Hematopoietic multipotent progenitor cell treated with erythropoietin and hydrocortisone succinate and interleukin-3 and kit ligand, for 8 days (in vitro differentiated cells): ENCODE measurements at regions not wholly inside any gene's neighbourhood (a gene's known extent, or its start where the extent isn't known, plus 50 kb on each side); places are given as distances from the start of the nearest gene placed in this dataset.
"Not testable (repeated sequence)": the region's sequence is repeated elsewhere in the genome, so short reads cannot be mapped to it uniquely, and the experiment has no call there.

Experiments used
- DNase-seq: peaks from one replicate; pipeline ENCODE4 v3.0.0-alpha.2; 2015

DNA sequence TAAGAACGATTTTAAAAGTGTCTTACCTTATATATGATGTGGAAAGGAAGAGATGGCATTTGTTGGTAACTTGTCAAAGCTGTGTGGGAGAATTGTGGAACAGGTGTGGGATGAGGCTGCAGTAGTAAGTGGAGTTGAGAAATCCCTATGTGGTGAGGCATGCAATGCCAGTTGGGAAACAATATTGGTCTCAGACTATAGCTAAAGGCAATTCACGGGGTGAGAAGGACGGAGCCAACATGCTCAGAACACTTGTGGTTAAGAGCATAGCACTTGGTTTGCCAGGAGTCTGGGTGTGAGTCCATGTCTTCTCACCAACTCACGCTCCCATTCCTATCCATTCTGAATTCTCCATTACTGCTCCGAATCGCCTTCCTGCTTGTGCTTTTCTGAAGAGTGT lies 615.6 kb upstream of the ADAMTS9 start:
- DNase-seq: no peak

DNA sequence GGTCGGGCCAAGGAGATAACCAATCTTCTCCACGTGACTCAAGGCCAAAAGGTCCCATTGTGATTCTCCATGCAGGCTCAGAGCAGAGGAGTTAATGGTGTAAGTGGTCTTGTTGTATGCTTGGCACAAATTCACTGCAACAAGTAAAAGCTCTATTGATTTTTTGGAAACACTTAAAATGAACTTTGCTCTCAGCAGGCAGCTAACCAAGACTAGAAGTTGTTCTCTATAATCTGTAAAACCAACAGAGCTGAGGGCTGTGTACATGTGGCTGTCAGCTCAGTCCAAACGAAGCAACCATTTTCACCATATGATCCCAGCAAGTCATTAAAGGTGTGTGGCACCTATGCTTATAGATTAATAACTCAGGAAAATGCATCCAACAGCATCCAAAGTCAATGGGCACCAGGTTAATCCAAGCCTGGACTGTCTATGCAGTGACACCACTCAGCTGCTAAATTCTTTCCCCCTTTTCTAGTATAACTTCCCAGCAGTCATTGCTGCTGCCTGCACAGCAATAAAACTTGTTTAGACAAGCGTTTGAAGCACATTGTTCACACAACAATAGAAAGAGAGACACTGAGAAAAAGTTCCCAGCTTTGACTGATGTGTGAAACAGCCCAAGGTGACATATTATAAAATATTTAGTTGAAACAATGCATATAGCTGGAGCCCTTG lies 603.8 kb upstream of the ADAMTS9 start:
- DNase-seq: no peak

DNA sequence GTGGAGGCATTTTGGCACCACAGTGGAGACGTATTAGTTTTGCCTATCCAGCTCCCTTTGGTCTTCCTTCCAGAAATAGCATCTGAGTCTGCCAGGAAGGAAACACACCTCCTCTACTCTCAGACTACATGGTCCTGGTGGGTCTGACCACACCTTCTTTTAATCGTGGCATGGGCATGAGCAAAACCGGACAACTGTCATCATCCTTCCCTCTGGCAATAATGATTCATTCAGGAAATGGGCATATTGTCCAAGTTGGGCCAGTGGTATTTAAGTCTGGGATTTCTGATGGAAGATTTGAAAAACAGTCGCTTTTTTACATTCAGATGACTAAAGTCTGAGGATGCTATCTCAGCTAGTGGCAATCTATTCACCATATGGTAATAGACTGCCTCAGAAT lies 601.0 kb upstream of the ADAMTS9 start:
- DNase-seq: no peak

DNA sequence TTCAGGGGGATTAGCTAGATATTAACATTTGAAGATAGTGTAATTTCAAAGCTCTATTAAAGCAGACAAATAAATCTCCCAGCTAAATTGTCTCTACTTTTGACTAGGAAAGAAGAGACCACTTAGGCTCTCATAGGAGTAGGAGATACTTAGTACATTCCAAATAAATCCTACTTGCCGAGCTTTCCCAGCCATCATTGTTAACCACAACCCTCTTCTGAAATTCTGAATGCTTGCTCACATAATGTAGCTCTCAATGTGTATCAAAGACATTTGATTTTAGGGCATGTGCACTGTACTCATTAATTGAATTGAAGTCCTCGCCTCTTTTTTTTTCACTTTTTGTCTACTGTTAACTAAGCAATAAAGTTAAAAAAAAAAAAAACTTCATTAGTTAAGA lies 598.2 kb upstream of the ADAMTS9 start:
- no peak for DNase-seq

DNA sequence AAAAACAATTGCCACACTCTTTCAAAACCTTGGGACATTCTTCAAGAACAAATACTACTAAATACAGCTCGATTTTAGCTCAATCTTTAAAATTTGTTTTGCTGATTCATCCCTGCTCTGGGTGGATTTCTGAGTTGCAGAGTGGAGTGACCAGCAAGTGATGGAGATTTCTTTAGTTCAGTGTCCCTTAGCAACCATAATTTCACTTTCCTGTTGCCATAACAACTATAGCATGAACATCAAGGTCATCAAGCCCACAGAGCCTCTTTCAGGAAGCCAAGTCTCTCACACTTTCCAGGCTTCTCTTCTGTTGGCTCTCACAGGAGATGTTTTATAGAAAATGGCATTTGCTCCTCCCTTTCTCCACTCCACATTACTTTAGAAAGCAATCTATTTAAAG lies 597.2 kb upstream of the ADAMTS9 start:
- DNase-seq: no peak

DNA sequence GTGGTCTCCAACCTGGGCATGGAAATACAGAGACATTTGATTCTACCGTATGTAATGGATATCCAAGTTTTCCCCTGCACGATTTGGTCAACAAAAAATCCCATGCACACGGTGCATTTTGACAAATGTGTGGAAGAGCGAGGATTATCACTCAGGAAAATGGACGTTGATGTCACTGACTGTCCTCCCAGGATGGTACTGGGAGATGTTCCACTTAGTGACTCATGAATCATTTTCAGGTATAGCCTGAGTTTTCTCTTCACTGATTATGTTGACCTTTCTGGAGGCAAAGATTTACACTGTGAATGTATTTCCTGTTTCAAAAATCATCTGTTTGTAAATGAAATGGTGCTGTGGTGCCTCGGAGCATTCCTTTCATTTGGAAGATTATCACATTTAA lies 596.7 kb upstream of the ADAMTS9 start:
- no peak for DNase-seq

DNA sequence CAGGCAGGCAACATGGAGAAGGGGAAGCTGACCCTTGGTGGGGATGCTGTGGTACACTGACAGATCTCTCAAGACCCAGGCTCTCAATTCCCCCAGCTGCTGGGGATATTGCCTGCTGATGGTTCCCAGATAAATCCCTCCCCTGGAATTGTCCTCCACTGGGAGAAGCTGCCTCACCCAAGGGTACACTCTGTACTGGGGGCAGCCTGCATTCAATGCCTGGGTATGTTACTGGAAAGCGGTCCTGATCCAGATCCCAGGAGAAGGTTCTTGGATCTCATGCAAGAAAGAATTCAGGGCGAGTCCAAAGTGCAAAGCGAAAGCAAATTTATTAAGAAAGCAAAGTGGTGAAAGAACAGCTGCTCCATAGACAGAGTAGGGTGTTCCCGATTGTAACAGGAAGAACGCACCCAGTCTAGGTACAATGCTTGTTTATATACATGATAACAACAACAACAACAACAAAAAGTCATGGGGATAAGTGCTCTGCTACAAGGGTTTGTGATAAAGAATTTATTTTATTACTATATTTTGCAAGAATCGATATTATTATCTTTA lies 591.5 kb upstream of the ADAMTS9 start:
- no peak for DNase-seq

DNA sequence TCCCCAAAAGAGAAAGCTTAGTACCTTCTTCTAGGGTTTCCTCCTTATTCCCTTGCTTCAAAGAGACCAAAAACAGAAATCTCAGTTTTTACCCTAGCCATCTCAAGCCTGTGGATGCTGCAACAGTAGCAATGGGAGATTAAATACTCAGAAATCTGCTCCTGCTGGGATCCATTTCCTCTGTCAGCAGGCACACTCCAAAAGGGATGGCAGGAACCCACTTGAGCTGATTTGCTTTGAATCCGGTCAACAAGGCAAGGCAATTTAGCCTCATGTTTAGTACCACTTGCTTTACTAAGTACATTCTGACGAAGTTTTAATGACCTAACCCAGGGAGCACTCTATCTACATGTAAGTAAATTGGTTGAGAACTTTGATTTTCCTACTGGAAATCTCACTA lies 590.0 kb upstream of the ADAMTS9 start:
- DNase-seq: no peak

DNA sequence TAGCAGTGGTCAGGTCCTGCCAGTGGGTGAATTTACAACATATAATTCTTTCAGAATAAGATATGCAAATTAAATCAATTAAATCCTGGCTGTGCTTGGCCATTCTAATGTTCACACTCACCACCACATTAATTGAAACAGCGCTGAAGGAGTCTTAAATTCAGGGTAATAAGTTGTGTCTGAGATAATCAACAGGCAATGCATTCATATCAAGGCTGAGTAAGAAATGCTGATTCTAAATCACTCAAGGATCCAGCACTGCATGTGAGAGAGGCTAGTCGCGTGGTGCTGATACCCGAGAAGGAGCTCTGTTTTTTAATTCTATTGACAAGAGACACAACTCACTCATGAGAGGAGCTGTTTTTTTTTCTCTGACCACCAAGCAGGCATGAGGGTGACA lies 588.8 kb upstream of the ADAMTS9 start:
- no peak for DNase-seq

DNA sequence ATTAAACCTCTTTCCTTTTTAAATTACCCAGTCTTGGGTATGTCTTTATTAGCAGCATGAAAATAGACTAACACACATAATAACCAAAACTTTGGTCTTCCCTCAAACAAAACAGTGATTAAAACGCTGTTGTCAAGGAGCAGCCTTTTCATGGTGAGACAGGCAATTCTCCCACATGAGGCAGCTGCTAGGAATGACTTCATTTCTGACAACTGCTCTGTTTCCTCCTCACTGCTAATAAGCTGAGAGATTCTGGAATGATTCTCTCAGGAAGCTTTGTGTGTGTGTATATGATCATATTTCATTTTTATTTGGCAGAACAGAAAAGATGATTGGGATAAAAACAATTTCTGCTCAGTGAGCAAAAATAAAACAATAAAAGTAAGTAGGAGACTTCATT lies 580.6 kb upstream of the ADAMTS9 start:
- DNase-seq: no peak

DNA sequence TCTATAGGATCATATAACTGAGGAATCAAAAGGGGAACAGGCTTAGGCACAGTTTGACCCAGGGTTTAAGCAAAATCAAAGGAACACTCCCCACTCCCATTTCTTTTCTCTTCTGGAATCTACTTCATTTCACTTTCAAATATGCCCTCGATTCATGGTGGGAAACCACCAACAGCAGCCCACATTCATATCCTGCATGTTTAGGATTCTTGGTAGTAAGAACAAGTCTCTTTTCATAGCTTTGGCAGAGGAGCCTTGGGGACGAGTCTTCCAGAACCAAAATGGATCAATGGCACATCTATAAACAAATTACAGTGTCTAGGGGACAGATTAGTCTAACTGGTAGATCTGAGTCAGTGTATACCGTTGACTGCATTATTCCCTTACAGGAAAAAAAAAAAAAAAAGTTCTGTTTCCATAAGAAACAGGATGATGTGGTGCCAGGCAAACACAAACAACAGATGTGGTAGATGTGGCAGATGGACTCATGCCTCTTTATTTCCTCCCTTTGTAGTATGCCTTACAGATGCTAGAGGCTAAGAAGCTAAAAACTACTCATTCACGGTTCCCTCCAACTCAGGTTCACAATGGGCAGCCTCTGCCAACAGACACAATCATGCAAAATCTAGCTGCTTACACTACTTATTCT lies 578.3 kb upstream of the ADAMTS9 start:
- no peak for DNase-seq

DNA sequence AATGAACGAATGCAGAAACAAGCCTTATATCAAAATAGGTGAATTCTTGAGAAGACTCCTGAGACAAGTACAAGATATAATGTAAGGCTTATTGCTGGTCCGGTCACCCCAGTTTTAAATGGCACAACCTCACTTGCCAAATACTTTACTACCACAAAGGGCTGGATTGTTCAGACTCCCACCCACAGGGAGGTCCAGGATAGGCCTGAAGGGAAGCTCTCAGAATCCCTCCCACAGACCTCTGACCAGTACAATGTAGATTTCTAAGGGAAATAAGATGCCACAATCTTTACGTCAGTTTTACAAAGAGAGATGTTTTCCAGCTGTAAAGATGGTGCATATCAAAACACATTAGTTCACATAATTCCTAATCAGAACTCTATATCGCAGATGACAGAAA lies 577.7 kb upstream of the ADAMTS9 start:
- no peak for DNase-seq

DNA sequence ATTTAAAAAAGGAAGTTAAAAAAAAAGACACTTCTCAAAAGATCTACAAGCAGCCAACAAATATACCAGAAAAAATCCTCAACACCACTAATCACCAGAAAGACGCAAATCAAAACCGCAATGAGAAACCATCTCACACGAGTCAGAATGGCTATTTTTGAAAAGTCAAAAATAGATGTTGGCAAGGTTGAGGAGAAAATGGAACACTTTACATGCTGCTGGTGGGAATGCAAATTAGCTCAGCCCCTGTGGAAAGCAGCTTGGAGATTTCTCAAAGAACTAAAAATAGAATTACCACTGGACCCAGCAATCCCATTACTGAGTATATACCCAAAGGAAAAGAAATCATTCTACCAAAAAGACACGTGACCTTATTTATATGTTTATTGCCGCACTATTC lies 574.7 kb upstream of the ADAMTS9 start:
- no peak for DNase-seq

DNA sequence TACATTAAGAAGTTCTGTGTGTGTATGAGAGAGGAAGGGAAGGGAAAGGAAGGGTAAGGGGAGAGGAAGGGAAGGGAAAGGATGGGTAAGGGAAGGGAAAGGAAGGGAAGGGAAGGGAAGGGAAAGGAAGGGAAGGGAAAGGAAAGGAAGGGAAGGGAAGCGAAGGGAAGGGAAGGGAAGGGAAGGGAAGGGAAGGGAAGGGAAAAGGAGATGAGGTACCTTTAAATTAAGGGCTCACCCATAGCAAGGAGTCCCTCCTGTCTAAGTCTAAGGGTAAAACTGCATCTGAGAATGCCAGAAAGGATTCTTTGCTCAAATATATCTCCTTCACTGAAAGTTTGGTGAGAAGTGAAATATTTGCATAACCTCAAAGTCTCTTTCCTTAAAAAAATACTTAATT lies 572.1 kb upstream of the ADAMTS9 start:
- no peak for DNase-seq

DNA sequence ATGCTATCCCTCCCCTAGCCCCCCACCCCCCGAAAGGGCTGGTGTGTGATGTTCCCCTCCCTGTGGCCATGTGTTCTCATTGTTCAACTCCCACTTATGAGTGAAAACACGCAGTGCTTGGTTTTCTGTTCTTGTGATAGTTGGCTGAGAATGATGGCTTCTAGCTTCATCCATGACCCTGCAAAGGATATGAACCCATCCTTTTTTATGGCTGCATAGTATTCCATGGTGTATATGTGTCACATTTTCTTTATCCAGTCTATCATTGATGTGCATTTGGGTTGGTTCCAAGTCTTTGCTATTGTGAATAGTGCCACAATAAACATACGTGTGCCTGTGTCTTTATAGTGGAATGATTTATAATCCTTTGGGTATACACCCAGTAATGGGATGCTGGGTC lies 565.1 kb upstream of the ADAMTS9 start:
- not testable (repeated sequence) for DNase-seq

DNA sequence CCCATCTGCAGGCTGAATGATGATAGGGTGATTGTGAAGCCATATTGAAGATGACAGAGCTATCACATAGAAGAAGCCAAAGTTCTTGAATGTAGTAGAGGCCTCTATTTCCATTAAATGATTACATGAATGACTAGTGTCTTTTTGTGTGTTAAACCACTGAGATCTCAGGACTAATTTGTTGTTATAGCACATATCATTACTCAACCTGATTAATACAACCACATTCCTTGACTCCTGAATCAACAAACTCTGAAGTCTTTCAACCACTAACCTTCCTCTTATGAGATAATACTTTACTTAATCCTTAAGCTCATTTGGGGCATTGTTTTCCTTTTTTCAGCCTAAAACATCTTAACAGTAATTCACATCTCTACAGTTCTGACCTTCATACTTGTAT lies 564.5 kb upstream of the ADAMTS9 start:
- DNase-seq: no peak

DNA sequence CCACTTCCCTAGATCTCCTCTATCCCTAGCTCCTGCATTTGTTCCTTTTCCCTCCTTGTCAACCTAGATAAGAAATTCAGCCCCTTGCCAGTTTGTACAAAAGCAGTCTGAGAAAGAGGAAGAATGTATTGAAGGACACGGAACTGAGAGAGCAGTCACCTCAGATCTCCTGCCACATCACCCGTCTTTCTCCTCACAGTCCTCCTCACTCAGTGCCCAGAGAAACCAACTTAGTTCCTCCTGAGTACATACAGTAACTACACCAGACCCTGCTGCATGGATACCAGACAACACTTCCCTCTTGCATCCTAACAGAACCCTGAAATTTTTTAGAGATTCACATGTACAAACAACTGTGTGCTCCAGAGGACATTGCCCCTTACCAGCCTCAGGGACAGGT lies 563.6 kb upstream of the ADAMTS9 start:
- no peak for DNase-seq

DNA sequence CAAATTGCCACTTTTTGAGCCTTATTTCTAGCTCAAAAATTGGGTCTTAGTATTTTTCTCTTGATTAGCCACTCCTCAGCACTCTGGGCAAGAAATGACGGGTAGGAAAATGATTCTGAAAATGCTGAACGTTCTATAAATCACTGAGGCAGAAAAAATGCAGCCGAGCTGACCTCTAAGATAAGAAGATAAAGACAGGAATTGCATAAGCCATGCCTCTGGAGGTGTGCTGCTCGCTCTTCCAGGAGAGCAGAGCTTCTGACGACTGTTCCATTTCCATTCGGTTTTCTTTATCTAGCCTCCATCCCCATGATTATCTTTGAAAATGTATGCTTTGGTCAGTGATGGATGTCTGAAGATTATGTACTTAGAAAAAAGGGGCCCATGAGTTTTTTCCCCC lies 558.8 kb upstream of the ADAMTS9 start:
- no peak for DNase-seq

DNA sequence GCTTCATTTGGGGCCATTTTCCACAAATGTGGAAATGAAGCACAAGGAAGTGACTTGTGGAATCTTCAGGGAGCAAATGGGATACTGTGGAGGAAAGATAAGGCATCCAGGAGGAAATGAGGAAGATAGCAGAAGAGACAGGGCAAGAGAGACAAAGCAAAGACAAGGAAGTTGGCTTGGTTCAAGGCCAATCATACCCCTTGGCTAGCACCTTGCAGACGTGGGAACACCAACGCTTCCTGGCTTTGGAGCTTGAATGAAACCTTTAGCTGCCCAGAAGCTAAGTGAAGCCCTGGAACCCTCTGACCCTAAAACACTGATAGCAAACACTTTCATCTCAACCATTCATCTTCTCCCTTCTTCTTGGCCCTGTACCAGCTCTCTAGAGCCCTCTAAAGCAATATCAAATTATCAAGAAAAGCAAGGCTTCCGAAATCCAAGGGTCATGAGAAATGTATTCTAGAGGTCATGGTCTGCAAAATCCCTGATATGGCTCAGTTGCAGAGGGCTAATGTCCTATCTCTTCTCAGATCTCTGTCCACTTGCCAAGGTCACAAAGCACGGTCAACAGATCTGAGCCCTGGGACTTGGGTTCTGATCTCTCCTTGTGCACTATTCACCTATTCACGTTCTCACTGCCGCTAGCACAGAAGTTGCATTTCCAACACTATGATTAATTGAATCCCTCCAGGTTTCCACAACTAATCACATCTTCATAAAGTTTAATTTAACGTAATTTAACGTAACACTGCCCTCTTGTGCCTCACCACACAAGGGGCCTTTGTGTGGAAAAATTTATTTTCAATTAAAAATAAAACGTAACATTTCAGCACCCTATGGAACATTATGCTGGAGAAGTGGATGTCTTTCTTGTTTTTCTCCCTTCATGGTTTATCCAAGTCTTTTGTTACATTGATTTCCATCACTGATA lies 557.6 kb upstream of the ADAMTS9 start:
- no peak for DNase-seq

DNA sequence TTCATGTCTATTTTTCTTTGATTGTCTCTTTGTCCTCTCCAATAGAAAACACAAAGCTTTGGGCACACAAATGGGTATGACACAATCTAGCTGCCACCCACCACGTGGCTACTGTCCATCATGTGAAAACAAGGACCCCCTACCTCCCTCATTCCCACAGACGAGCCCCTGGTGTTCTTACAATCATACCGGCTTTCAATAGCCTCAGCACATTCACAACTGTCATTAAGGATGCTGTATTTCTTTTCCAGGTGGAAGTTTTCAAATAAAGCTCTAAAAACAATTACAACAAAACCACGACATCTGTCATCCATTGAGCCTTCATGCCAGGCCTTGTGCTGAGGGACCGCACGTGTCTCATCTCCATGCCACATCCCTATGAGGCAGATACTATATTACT lies 552.6 kb upstream of the ADAMTS9 start:
- DNase-seq: no peak

DNA sequence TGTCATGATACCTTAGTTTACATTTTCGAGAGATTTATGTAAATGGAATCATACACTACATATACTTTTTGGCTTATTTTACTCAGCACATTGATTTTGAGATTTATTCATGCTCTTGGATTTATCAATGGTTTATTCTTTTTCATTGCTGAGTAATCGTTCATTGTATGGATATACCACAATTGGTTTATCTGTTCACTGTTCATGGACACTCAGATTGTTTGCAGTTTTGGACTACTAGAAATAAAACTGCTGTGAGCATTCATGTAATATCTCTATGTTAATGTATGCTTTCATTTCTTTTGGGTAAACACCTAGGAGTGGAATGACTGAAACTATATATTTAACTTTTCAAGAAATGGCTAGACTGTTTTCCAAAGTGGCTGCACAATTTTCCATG lies 550.9 kb upstream of the ADAMTS9 start:
- no peak for DNase-seq

DNA sequence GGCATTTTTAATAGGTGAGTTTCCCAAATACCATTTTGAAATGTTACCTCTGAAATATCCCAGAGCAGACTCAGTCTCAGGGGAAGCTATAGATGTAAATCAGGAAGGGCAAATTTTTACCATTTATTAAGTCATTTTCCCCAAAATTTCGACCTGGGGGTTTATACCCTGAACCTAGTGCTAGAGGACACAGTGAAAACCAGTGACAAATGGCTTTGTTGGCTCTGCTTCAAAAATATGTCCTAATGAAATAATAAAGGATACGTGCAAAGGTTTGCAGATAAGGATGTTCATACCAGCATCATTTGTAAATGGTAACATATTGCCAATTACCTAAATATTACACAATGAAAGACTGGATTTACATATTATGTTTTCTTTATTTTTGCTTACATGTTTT lies 546.7 kb upstream of the ADAMTS9 start:
- no peak for DNase-seq

DNA sequence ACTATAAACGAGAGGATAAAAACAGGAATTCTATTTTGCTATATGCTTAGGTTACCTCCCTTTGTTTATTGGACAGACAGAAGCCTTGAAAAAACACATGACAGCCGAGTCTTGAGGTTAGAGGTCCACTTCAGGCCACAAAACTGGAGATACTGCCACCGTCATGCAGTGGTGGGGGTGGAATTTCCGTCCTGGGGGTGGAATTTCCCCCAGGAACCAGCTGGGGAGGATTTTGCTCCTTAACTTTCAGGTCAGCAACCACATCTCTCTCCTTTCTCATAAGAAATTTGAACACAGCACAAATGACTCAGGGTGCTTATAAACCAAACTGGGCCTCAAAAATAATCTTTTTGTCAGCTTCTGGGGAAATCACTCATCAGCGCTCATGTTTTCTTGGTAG lies 545.8 kb upstream of the ADAMTS9 start:
- no peak for DNase-seq

DNA sequence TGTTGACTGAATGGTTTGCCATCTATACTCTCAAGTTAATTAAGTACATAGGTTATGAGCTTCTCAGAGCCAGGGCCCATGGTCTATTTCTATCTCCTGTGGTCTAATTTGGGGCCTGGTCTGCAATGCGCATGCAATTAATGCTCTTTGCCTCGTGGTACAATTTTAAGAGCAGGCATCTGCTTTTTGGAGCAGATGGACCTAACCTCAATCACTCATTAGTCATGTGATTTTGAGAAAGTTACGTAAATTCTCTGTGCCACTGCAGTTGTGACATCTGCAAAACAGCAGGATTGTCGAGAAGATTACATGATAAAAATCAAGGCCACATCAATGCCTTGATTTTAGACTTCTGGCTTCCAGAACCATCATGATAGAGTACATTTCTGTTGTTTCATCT lies 543.7 kb upstream of the ADAMTS9 start:
- DNase-seq: no peak
